ENCODE measurements at regions not wholly inside any gene's neighbourhood (a gene's known extent, or its start where the extent isn't known, plus 50 kb on each side); places are given as distances from the start of the nearest gene placed in this dataset.

- no peak for TF ChIP-seq CTCF (IDR thresholded peaks at IDR 0.05)
- no peak for TF ChIP-seq EZH2 (IDR thresholded peaks at IDR 0.05; ENCODE audit: borderline replicate concordance, insufficient read depth, low read depth, low read length, poor library complexity, severe bottlenecking)
Observed at GRCh38 chr1:9441451-9442133, 97.7 kb upstream of the SLC25A33 start.
